ENCODE measurements at regions not wholly inside any gene's neighbourhood (a gene's known extent, or its start where the extent isn't known, plus 50 kb on each side); places are given as distances from the start of the nearest gene placed in this dataset.

- no peaks in the 10 kb centered on the region for H3K36me3 ChIP-seq (ENCODE audit: control insufficient read depth, insufficient read depth, low read length)
These were observed 181.8 kb downstream of the SP3 start for GRCh38 chr2:173783382-173783781.

DNA sequence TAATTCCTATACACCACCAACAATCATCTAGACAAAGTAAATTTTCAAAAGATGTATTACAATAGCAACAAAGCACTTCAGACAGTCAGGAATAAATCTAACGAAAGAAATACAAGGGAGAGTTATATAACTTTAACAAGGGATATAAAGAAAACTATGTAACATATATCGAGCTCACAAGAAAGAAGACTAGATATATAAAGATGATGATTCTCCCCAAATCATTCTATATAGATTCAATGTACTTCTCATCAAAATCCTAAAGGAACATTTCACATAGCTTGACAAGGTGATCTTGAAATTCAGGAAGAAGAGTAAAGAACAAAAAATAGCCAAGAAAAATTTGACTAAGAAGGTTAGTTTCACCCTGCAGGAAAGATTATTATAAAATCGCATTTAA, 179.4 kb downstream of the SP3 start:
- H3K4me3 ChIP-seq (ENCODE audit: low read length) = no peak overlapping the region
- H3K36me3 ChIP-seq (ENCODE audit: control insufficient read depth, insufficient read depth, low read length) = no peaks in the 10 kb centered on the region
- no peak overlapping the region for H3K9ac ChIP-seq (ENCODE audit: low read length)
- no peaks in the 10 kb centered on the region for H3K9me3 ChIP-seq (ENCODE audit: control insufficient read depth, low read length)
- H3K27me3 ChIP-seq (ENCODE audit: control insufficient read depth, insufficient read depth, low read length) = no peaks in the 10 kb centered on the region
- H3K4me1 ChIP-seq (ENCODE audit: control insufficient read depth, insufficient read depth, low read length) = no peaks in the 10 kb centered on the region

More at GRCh38 chr2:173783382-173783781, 181.8 kb downstream of the SP3 start:
- H3K27me3 ChIP-seq (ENCODE audit: control insufficient read depth, insufficient read depth, low read length) = no peaks in the 10 kb centered on the region
- H3K4me1 ChIP-seq (ENCODE audit: control insufficient read depth, insufficient read depth, low read length) = no peaks in the 10 kb centered on the region
- no peak overlapping the region for H3K9ac ChIP-seq (ENCODE audit: low read length)
- H3K4me3 ChIP-seq (ENCODE audit: low read length) = no peak overlapping the region
- no peaks in the 10 kb centered on the region for H3K9me3 ChIP-seq (ENCODE audit: control insufficient read depth, low read length)

- H3K4me1 ChIP-seq (ENCODE audit: control insufficient read depth, insufficient read depth, low read length) = peaks cover 5% of the 10 kb centered on the region
- H3K9ac ChIP-seq (ENCODE audit: low read length) = no peak overlapping the region
These were observed 173.7 kb downstream of the SP3 start for GRCh38 chr2:173791502-173791901.

GRCh38 chr2:173792166-173792565, 173.0 kb downstream of the SP3 start:
- Histone ChIP-seq H3K9me3 (ENCODE audit: control insufficient read depth, low read length) (no peaks in the 10 kb centered on the region), H3K27me3 (ENCODE audit: control insufficient read depth, insufficient read depth, low read length) (no peaks in the 10 kb centered on the region), H3K36me3 (ENCODE audit: control insufficient read depth, insufficient read depth, low read length) (no peaks in the 10 kb centered on the region)

More at GRCh38 chr2:173791502-173791901, 173.7 kb downstream of the SP3 start:
- Histone ChIP-seq H3K36me3 (ENCODE audit: control insufficient read depth, insufficient read depth, low read length) (no peaks in the 10 kb centered on the region), H3K27me3 (ENCODE audit: control insufficient read depth, insufficient read depth, low read length) (no peaks in the 10 kb centered on the region), H3K4me3 (ENCODE audit: low read length) (no peak overlapping the region), H3K9me3 (ENCODE audit: control insufficient read depth, low read length) (no peaks in the 10 kb centered on the region)

DNA sequence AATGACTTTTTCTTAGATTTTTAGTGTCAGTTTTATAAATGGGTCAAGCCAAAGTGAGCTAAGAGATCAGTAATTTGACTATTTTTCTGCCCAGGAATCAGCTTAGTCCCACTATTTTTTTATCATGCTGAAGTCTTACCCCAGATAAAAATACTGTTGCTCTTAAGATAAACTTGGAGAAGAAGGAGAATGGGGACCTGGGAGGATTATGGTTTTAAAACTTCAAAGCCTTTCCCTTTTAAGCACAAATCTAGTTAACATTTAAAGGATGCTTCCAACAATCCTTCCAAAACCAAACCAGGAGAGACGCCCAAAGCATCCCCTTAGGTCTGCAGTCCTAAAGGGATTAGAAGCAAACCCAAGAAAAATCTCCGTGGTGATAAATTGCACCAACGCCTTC, 172.4 kb downstream of the SP3 start:
- no peak overlapping the region for H3K4me3 ChIP-seq (ENCODE audit: low read length)
- H3K4me1 ChIP-seq (ENCODE audit: control insufficient read depth, insufficient read depth, low read length) = peaks cover 5% of the 10 kb centered on the region
- H3K9ac ChIP-seq (ENCODE audit: low read length) = no peak overlapping the region
- H3K27me3 ChIP-seq (ENCODE audit: control insufficient read depth, insufficient read depth, low read length) = no peaks in the 10 kb centered on the region
- H3K36me3 ChIP-seq (ENCODE audit: control insufficient read depth, insufficient read depth, low read length) = no peaks in the 10 kb centered on the region
- no peaks in the 10 kb centered on the region for H3K9me3 ChIP-seq (ENCODE audit: control insufficient read depth, low read length)

More at GRCh38 chr2:173792166-173792565, 173.0 kb downstream of the SP3 start:
- Histone ChIP-seq H3K4me3 (ENCODE audit: low read length) (no peak overlapping the region), H3K4me1 (ENCODE audit: control insufficient read depth, insufficient read depth, low read length) (peaks cover 5% of the 10 kb centered on the region), H3K9ac (ENCODE audit: low read length) (no peak overlapping the region)

DNA sequence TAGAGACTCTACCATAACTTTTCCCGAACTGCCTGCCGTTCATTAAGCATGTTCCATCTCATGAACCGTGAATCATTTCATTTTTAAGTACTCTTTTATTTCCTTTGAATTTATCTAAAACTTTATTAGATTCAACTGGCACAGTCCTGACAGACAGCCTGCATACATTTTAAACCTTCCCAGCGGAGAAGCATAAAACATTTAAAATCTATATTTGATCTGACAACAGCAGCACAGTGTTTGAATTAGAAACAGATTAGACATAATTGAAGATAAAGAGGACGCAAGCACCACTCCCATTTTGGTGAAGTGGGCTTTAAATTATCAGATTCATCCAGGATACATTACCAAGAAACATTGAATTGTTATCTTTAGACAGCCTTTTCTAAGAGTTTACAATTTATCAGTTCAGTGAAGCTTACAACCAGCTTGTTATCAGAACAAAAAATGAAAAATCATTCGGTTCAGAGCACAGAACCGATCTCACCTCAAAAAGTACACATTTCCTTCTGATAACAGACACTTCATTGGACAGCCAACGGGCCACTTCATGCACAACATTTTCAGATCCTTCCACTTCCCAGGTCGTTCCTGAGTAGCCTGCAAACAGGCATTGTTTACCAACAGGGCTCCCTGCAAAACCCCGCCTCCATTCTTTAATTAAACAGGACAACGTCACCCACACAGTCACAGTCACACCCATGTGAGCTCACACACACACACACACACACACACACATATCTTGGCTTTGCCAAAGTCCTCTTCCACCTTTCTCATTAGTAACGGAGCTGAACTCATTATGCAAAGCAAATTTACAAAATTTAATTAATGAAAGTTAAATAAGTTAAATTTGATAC, 171.2 kb downstream of the SP3 start:
- H3K4me1 ChIP-seq (ENCODE audit: control insufficient read depth, insufficient read depth, low read length) = peaks cover 5% of the 10 kb centered on the region
- H3K9ac ChIP-seq (ENCODE audit: low read length) = no peak overlapping the region
- no peaks in the 10 kb centered on the region for H3K9me3 ChIP-seq (ENCODE audit: control insufficient read depth, low read length)
- no peak overlapping the region for H3K4me3 ChIP-seq (ENCODE audit: low read length)
- no peaks in the 10 kb centered on the region for H3K27me3 ChIP-seq (ENCODE audit: control insufficient read depth, insufficient read depth, low read length)
- H3K36me3 ChIP-seq (ENCODE audit: control insufficient read depth, insufficient read depth, low read length) = no peaks in the 10 kb centered on the region

GRCh38 chr2:173797586-173798263, 167.4 kb downstream of the SP3 start:
- Histone ChIP-seq H3K9me3 (ENCODE audit: control insufficient read depth, low read length) (no peaks in the 10 kb centered on the region), H3K27me3 (ENCODE audit: control insufficient read depth, insufficient read depth, low read length) (no peaks in the 10 kb centered on the region), H3K4me3 (ENCODE audit: low read length) (no peak overlapping the region), H3K9ac (ENCODE audit: low read length) (no peak overlapping the region), H3K36me3 (ENCODE audit: control insufficient read depth, insufficient read depth, low read length) (no peaks in the 10 kb centered on the region), H3K4me1 (ENCODE audit: control insufficient read depth, insufficient read depth, low read length) (peaks cover 5% of the 10 kb centered on the region)

GRCh38 chr2:173802518-173802917, 162.7 kb downstream of the SP3 start:
- Histone ChIP-seq H3K4me3 (ENCODE audit: low read length) (no peak overlapping the region), H3K9ac (ENCODE audit: low read length) (no peak overlapping the region), H3K36me3 (ENCODE audit: control insufficient read depth, insufficient read depth, low read length) (no peaks in the 10 kb centered on the region), H3K27me3 (ENCODE audit: control insufficient read depth, insufficient read depth, low read length) (no peaks in the 10 kb centered on the region), H3K9me3 (ENCODE audit: control insufficient read depth, low read length) (no peaks in the 10 kb centered on the region), H3K4me1 (ENCODE audit: control insufficient read depth, insufficient read depth, low read length) (no peaks in the 10 kb centered on the region)

- Histone ChIP-seq H3K4me1 (ENCODE audit: control insufficient read depth, insufficient read depth, low read length) (no peaks in the 10 kb centered on the region), H3K4me3 (ENCODE audit: low read length) (no peak overlapping the region), H3K9ac (ENCODE audit: low read length) (no peak overlapping the region), H3K9me3 (ENCODE audit: control insufficient read depth, low read length) (no peaks in the 10 kb centered on the region), H3K36me3 (ENCODE audit: control insufficient read depth, insufficient read depth, low read length) (no peaks in the 10 kb centered on the region), H3K27me3 (ENCODE audit: control insufficient read depth, insufficient read depth, low read length) (no peaks in the 10 kb centered on the region)
These were observed 161.7 kb downstream of the SP3 start for GRCh38 chr2:173803449-173803848.

- H3K4me1 ChIP-seq (ENCODE audit: control insufficient read depth, insufficient read depth, low read length) = no peaks in the 10 kb centered on the region
- no peak overlapping the region for H3K4me3 ChIP-seq (ENCODE audit: low read length)
- no peaks in the 10 kb centered on the region for H3K36me3 ChIP-seq (ENCODE audit: control insufficient read depth, insufficient read depth, low read length)
- no peaks in the 10 kb centered on the region for H3K9me3 ChIP-seq (ENCODE audit: control insufficient read depth, low read length)
- no peaks in the 10 kb centered on the region for H3K27me3 ChIP-seq (ENCODE audit: control insufficient read depth, insufficient read depth, low read length)
- H3K9ac ChIP-seq (ENCODE audit: low read length) = no peak overlapping the region
These were observed 158.4 kb downstream of the SP3 start for GRCh38 chr2:173806761-173807160.

DNA sequence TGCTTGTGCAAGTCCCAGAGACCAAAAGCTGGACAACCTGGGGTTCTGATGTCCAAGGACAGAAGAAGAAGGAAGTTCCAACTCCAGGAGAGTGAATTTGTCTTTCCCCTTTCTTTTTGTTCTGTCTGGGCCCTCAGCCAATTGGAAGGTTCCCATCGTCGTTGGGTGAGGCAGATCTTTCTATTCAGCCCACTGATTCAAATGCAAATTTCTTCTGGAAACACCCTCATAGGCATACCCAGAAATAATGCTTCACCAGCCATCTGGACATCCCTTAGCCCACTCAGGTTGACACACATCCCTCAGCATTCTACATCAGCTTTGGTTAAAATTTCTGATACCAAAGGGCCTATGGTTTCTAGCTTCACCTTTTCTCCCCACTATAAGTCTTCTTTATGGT, 156.5 kb downstream of the SP3 start:
- Histone ChIP-seq H3K27me3 (ENCODE audit: control insufficient read depth, insufficient read depth, low read length) (peaks cover 3% of the 10 kb centered on the region), H3K9me3 (ENCODE audit: control insufficient read depth, low read length) (no peaks in the 10 kb centered on the region), H3K4me1 (ENCODE audit: control insufficient read depth, insufficient read depth, low read length) (no peaks in the 10 kb centered on the region), H3K9ac (ENCODE audit: low read length) (no peak overlapping the region), H3K4me3 (ENCODE audit: low read length) (no peak overlapping the region), H3K36me3 (ENCODE audit: control insufficient read depth, insufficient read depth, low read length) (no peaks in the 10 kb centered on the region)

DNA sequence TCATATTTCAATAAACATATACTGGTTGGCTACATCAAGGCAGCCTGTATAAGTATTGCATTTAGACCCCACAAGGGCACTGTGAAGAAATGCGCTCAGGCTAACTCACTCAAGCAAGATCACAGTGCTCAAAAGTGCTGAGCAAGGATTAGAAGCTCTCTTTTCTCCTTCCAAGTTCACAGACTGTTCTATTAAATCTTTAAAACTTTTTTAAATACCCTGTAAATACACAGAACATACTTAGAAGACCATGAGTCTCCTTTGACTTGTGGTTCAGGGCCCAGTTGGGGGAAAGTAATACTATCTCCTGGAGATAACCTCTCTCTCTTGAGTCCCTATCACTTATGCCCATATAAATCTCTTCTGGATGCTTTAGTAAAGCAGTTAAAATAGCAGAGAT, 152.9 kb downstream of the SP3 start:
- Histone ChIP-seq H3K4me1 (ENCODE audit: control insufficient read depth, insufficient read depth, low read length) (no peaks in the 10 kb centered on the region), H3K36me3 (ENCODE audit: control insufficient read depth, insufficient read depth, low read length) (no peaks in the 10 kb centered on the region), H3K9me3 (ENCODE audit: control insufficient read depth, low read length) (no peaks in the 10 kb centered on the region), H3K9ac (ENCODE audit: low read length) (no peak overlapping the region), H3K27me3 (ENCODE audit: control insufficient read depth, insufficient read depth, low read length) (peaks cover 6% of the 10 kb centered on the region), H3K4me3 (ENCODE audit: low read length) (no peak overlapping the region)

All from mucosa of stomach (tissue), 1 donor.